Lower leg skin (tissue), 4 donors: ENCODE measurements at regions not wholly inside any gene's neighbourhood (a gene's known extent, or its start where the extent isn't known, plus 50 kb on each side); places are given as distances from the start of the nearest gene placed in this dataset.

ENCODE experiments used
- DNase-seq, 2 donors: peaks; one replicate each; pipeline ENCODE4 v3.0.0-alpha.2; 2019; ENCODE audit warnings: low spot score in 2 of 2
- H3K4me3 ChIP-seq: fragments of 200-600 bp; sonication (generic); 2 replicates; pipeline ENCODE4 v1.5.1; 2017; ENCODE audit warnings: mild to moderate bottlenecking, low read depth; ENCODE audit not compliant: poor library complexity, severe bottlenecking
- POLR2A ChIP-seq, 2 donors: fragments of 450-650 bp; IDR thresholded peaks; one replicate each; pipeline ENCODE4 v1.6.1; 2016 to 2017; ENCODE audit warnings: antibody characterized with exemption in 2 of 2, mild to moderate bottlenecking in 1 of 2, moderate library complexity in 1 of 2
- WGBS, 2 donors: methylation state at CpG; one replicate each; pipeline ENCODE4 v1.1.5; 2018; 5-methylcytosine and 5-hydroxymethylcytosine counted together
- intact Hi-C: fragments of 100-400 bp; cut with DNase I; formaldehyde crosslinking; loops from one replicate; pipeline ENCODE4 v1.15.0; 2023; ENCODE audit warnings: low total_unique reads
- TF ChIP-seq, protein P1 (sequence below), 3 donors: fragments of 450-650 bp; IDR thresholded peaks; one replicate each; pipeline ENCODE4 v1.5.1; 2016; ENCODE audit warnings: antibody characterized with exemption in 3 of 3, mild to moderate bottlenecking in 3 of 3, moderate library complexity in 2 of 3

- intact Hi-C loops = no loop called here
- no peak for DNase-seq
- 80 to 90% methylated on average over 4 of the region's 4 CpGs for whole genome bisulfite sequencing, 2 donors
- H3K4me3 ChIP-seq = no peak overlapping the region
- no peak for TF ChIP-seq POLR2A (IDR thresholded peaks at IDR 0.05)
- TF ChIP-seq, protein P1, sequence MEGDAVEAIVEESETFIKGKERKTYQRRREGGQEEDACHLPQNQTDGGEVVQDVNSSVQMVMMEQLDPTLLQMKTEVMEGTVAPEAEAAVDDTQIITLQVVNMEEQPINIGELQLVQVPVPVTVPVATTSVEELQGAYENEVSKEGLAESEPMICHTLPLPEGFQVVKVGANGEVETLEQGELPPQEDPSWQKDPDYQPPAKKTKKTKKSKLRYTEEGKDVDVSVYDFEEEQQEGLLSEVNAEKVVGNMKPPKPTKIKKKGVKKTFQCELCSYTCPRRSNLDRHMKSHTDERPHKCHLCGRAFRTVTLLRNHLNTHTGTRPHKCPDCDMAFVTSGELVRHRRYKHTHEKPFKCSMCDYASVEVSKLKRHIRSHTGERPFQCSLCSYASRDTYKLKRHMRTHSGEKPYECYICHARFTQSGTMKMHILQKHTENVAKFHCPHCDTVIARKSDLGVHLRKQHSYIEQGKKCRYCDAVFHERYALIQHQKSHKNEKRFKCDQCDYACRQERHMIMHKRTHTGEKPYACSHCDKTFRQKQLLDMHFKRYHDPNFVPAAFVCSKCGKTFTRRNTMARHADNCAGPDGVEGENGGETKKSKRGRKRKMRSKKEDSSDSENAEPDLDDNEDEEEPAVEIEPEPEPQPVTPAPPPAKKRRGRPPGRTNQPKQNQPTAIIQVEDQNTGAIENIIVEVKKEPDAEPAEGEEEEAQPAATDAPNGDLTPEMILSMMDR (IDR thresholded peaks at IDR 0.05) = no peak
Measured at GRCh38 chr4:4808086-4808485, 51.4 kb upstream of the MSX1 start.

DNA sequence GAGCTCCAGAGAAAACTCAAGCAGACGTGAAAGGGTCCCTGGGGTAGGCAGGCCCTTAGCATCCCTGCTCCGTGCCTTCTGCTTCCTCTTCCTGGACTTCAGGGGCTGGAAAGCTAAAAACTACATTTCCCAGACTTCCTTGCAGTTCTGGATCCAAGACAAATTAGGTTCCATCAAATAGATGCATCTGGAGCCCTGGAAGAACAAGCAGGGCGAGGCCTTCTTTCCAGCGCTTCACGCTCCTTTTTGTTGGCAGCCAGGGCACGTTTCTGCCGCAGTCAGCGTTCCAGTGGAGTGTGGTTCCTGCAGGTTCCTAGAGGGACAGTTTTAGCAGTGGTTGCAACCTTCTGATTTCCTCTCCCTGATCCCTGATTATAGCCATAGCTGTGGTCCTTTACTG, 53.6 kb upstream of the MSX1 start:
- WGBS, 2 donors = 39 to 41% methylated on average over 8 of the region's 8 CpGs
- no peak overlapping the region for H3K4me3 ChIP-seq
- intact Hi-C loops = no loop called here
- no peak for DNase-seq
- TF ChIP-seq, protein P1 (IDR thresholded peaks at IDR 0.05) = no peak
- no peak for TF ChIP-seq POLR2A (IDR thresholded peaks at IDR 0.05)

GRCh38 chr4:4803912-4804296, 55.6 kb upstream of the MSX1 start:
- WGBS, 2 donors = 96 to 97% methylated on average over 2 of the region's 2 CpGs
- intact Hi-C loops = no loop called here

GRCh38 chr4:4803216-4803911, 56.1 kb upstream of the MSX1 start:
- H3K4me3 ChIP-seq = no peak overlapping the region
- DNase-seq = no peak
- intact Hi-C loops = no loop called here
- WGBS, 2 donors = 67 to 74% methylated on average over 5 of the region's 5 CpGs
- no peak for TF ChIP-seq POLR2A (IDR thresholded peaks at IDR 0.05)
- TF ChIP-seq, protein P1 (IDR thresholded peaks at IDR 0.05) = no peak

More at GRCh38 chr4:4803912-4804296, 55.6 kb upstream of the MSX1 start:
- H3K4me3 ChIP-seq = no peak overlapping the region
- DNase-seq = no peak
- TF ChIP-seq POLR2A (IDR thresholded peaks at IDR 0.05) = no peak
- TF ChIP-seq, protein P1 (IDR thresholded peaks at IDR 0.05) = no peak

DNA sequence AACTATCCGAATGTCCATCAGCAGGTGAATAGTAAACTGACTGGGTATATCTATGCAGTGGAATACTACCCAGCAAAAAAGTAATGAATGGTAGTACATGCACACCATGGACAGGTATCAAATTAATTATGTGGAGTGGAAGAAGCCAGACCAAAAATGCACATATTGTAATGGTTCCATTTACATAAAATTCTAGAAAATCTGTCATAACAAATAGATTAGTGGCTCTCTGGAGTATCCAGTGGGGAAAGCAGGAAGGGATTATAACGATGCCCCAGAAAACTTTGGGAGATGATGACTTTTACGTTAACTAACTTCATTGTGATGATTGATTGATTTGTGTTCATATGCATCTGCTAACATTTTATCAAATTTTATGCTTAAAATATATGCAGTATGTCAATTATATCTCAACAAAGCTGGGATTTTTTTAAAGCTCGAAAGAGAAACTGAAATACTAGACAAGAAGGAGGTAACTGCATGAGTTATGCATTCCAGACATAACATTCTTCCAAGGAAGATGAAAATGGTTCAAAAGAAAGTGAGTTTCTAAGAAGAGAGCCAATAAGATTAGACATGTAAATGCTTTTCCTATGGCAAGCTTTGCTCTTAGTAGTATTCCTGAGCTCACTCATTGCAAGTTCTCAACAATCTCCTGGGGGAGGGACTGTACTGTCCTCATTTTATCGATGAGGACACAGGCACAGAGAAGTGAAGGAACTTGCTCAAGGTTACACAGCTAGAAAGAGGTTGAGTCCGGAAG, 58.6 kb upstream of the MSX1 start:
- H3K4me3 ChIP-seq = no peak overlapping the region
- intact Hi-C loops = no loop called here
- no peak for TF ChIP-seq POLR2A (IDR thresholded peaks at IDR 0.05)
- TF ChIP-seq, protein P1 (IDR thresholded peaks at IDR 0.05) = no peak
- DNase-seq = no peak
- 70 to 72% methylated on average over 6 of the region's 6 CpGs for WGBS, 2 donors
